Calu3 (cell line): ENCODE measurements at regions not wholly inside any gene's neighbourhood (a gene's known extent, or its start where the extent isn't known, plus 50 kb on each side); places are given as distances from the start of the nearest gene placed in this dataset.

ENCODE experiments used
- BruUV-seq: library from RNA; stranded (reverse); fragments of 400-500 nt; replicated peaks from 2 replicates; lab custom pipeline; 2021; lab: Mats Ljungman, UMichigan
- CTCF ChIA-PET: fragments of 300-600 bp; sonication (Branson Sonifier 250); formaldehyde crosslinking; loops from one replicate; lab custom pipeline; 2022; ENCODE audit warnings: antibody characterized with exemption; lab: Charles Lee
- DNase-seq: peaks from one replicate; pipeline ENCODE4 v3.0.0; 2022
- H3K27ac Mint-ChIP-seq: one replicate; pipeline ENCODE4 v1.8.0; 2022; ENCODE audit warnings: mixed read lengths; ENCODE audit not compliant: unreplicated experiment
- H3K27me3 Mint-ChIP-seq: one replicate; pipeline ENCODE4 v1.8.0; 2022; ENCODE audit warnings: mixed read lengths; ENCODE audit not compliant: unreplicated experiment
- H3K36me3 Mint-ChIP-seq: one replicate; pipeline ENCODE4 v1.8.0; 2022; ENCODE audit warnings: mild to moderate bottlenecking, moderate library complexity, mixed read lengths; ENCODE audit not compliant: insufficient read depth, unreplicated experiment
- H3K4me1 Mint-ChIP-seq: one replicate; pipeline ENCODE4 v1.8.0; 2022; ENCODE audit warnings: mild to moderate bottlenecking, low read depth, mixed read lengths; ENCODE audit not compliant: unreplicated experiment
- H3K4me3 Mint-ChIP-seq: one replicate; pipeline ENCODE4 v1.8.0; 2022; ENCODE audit warnings: mild to moderate bottlenecking, low read depth, moderate library complexity, mixed read lengths; ENCODE audit not compliant: unreplicated experiment
- H3K9me3 Mint-ChIP-seq: one replicate; pipeline ENCODE4 v1.8.0; 2022; ENCODE audit warnings: low read depth, mixed read lengths; ENCODE audit not compliant: unreplicated experiment
- intact Hi-C: fragments of 100-400 bp; cut with micrococcal nuclease; formaldehyde crosslinking; loops from one replicate; pipeline ENCODE4 v1.10.0; 2022; ENCODE audit not compliant: unreplicated experiment
- TF ChIP-seq, protein P1 (sequence below): fragments of 200-600 bp; IDR thresholded peaks from one replicate; pipeline ENCODE4 v1.8.0; 2022; ENCODE audit warnings: antibody characterized with exemption; ENCODE audit not compliant: unreplicated experiment

DNA sequence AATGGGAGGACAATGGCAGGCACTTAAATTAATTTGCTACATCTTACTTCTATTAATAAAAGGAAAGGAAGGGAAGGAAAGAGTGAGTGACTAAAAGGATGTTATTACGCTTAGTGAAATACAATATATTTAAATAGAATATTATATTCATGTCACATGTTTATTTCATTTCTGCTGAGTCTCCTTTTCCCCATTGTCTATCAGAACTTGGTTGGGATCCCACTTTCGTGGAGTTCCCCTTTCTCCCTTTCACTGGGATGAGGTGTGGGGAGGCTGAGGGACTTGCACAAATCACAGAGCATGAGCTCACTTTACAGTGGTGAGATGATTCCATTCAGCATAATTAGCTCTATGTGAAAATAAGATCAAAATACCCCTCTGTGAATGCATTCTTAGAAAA is 730.6 kb downstream of the TSN start:
- no peaks in the 10 kb centered on the region for H3K36me3 Mint-ChIP-seq
- no peak overlapping the region for H3K4me3 Mint-ChIP-seq
- intact Hi-C loops, result no loop called here
- TF ChIP-seq, protein P1, sequence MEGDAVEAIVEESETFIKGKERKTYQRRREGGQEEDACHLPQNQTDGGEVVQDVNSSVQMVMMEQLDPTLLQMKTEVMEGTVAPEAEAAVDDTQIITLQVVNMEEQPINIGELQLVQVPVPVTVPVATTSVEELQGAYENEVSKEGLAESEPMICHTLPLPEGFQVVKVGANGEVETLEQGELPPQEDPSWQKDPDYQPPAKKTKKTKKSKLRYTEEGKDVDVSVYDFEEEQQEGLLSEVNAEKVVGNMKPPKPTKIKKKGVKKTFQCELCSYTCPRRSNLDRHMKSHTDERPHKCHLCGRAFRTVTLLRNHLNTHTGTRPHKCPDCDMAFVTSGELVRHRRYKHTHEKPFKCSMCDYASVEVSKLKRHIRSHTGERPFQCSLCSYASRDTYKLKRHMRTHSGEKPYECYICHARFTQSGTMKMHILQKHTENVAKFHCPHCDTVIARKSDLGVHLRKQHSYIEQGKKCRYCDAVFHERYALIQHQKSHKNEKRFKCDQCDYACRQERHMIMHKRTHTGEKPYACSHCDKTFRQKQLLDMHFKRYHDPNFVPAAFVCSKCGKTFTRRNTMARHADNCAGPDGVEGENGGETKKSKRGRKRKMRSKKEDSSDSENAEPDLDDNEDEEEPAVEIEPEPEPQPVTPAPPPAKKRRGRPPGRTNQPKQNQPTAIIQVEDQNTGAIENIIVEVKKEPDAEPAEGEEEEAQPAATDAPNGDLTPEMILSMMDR, result no peak
- H3K27ac Mint-ChIP-seq, result no peak overlapping the region
- peaks cover 16% of the 10 kb centered on the region for H3K27me3 Mint-ChIP-seq
- peaks cover 4% of the 10 kb centered on the region for H3K9me3 Mint-ChIP-seq
- CTCF ChIA-PET, result no interaction called here
- H3K4me1 Mint-ChIP-seq, result no peaks in the 10 kb centered on the region
- DNase-seq, result no peak
- BruUV-seq, result no TSS peak

DNA sequence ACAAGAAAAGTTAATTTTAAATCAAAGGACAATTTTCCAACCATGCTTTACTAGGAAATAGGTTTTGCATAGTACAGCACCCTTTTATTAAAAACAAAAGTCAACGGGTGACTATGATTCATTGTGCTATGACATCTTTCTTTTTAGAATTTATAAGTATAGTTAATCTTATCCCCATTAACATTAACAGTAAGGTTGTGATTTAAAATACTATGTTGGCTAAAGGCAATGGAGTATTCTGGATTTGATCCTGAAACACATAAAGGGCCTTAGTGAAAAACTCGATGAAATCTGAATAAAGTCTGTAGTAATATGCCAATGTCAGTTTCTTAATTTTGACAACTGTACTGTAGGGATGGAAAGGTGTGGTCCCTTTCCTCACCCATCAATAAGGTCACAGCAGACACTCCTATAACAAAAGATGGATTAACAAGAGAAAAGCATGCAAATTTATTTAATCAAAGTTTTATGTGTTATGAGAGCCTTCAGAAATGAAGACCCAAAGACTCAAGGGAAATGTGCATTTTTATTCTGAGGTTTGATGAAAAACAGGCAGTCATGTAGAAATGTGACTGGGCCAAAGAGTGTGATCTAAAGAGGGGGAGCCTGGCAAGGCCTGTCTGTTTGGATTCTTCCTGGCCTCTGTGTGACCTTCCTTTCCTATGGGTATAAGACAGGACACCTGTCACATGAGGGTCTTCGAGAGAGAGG is 731.4 kb downstream of the TSN start:
- H3K9me3 Mint-ChIP-seq, result peaks cover 4% of the 10 kb centered on the region
- CTCF ChIA-PET, result no interaction called here
- intact Hi-C loops, result no loop called here
- H3K4me3 Mint-ChIP-seq, result no peak overlapping the region
- no peak for DNase-seq
- peaks cover 16% of the 10 kb centered on the region for H3K27me3 Mint-ChIP-seq
- no peaks in the 10 kb centered on the region for H3K4me1 Mint-ChIP-seq
- no peak overlapping the region for H3K27ac Mint-ChIP-seq
- no TSS peak for BruUV-seq
- no peaks in the 10 kb centered on the region for H3K36me3 Mint-ChIP-seq
- TF ChIP-seq, protein P1, result no peak

DNA sequence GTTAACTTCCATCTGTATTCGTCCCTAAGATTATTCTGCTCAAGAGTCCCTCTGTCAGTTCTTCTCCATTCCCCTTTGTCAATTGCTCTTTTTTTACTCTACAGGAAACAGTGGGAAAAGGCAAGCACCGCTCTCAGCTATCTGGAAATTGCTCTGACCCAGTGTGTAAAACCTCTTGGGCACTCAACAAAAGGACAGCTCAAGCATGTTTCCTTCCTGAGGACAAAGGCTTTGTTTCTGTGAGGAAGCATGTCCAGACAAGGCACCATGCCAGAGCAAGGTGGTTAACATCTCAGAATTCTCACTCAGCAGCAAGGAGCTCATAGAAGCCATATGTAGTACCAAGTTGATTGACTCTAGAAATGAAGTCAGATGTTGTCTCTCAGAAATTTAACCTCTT is 735.6 kb downstream of the TSN start:
- Mint-ChIP-seq H3K9me3 (peaks cover 9% of the 10 kb centered on the region), H3K36me3 (no peaks in the 10 kb centered on the region), H3K4me1 (no peaks in the 10 kb centered on the region), H3K4me3 (no peak overlapping the region), H3K27ac (no peak overlapping the region), H3K27me3 (peaks cover 16% of the 10 kb centered on the region)
- BruUV-seq, result no TSS peak
- no peak for DNase-seq
- intact Hi-C loops, result no loop called here
- TF ChIP-seq, protein P1, result no peak
- CTCF ChIA-PET, result no interaction called here

DNA sequence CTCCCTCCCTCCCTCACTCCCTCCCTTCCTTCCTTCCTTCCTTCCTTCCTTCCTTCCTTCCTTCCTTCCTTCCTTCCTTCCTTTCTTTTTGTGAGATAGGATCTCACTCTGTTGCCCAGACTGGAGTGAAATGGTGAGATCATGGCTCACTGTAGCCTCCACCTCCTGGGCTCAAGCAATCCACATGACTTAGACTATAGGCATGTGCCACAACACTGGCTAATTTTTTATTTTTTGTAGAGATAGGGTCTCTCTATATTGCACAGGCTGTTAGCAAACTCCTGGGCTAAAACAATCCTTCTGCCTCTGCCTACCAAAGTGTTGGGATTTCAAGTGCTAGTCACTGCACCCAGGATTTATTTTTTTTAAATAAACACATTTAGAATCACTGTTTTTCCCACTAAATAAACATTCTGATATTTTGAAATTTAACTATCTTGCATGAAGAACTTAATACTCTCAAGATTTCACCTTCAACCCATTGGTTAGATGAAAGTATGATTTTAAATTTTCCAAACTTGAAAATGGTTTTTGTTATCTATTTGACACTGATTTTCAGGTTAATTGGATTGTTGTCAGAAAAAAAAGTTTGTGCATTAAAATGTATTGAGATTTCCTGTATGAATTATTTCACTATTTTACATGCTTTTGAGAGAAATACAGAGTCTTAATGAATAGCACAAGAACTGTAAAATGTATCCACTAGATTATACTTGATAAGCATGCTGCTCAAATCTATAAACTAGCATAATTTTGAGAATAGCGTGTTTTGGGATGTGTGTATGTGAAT is 745.1 kb downstream of the TSN start:
- intact Hi-C loops, result no loop called here
- no TSS peak for BruUV-seq
- CTCF ChIA-PET, result no interaction called here
- no peaks in the 10 kb centered on the region for H3K9me3 Mint-ChIP-seq
- H3K4me1 Mint-ChIP-seq, result no peaks in the 10 kb centered on the region
- H3K36me3 Mint-ChIP-seq, result no peaks in the 10 kb centered on the region
- H3K27ac Mint-ChIP-seq, result no peak overlapping the region
- no peak for DNase-seq
- H3K4me3 Mint-ChIP-seq, result no peak overlapping the region
- TF ChIP-seq, protein P1, result no peak
- no peaks in the 10 kb centered on the region for H3K27me3 Mint-ChIP-seq
